HepG2 (cell line): ENCODE measurements at regions not wholly inside any gene's neighbourhood (a gene's known extent, or its start where the extent isn't known, plus 50 kb on each side); places are given as distances from the start of the nearest gene placed in this dataset.

Experiments used
- ATAC-seq: fragments of 200-7000 bp; cut with Tn5 transposase; 3 replicates; pipeline ENCODE4 v1.9.1; 2020; ENCODE audit warnings: mild to moderate bottlenecking, moderate library complexity
- BruUV-seq: library from RNA; stranded (reverse); fragments of 400-500 nt; replicated peaks from 2 replicates; lab custom pipeline; 2021; lab: Mats Ljungman, UMichigan
- CTCF ChIA-PET: fragments of 300-600 bp; formaldehyde crosslinking; extraction: SDS; loops from one replicate; lab custom pipeline; 2021; ENCODE audit warnings: low total read pairs, inconsistent platforms, low intra/inter-chr PET ratio; lab: Yijun Ruan, JAX
- POLR2A ChIA-PET: fragments of 350-600 bp; sonication (Branson Sonifier 250); formaldehyde crosslinking; loops from one replicate; lab custom pipeline; 2020; ENCODE audit warnings: antibody characterized with exemption, inconsistent platforms; lab: Yijun Ruan, JAX
- DNase-seq: peaks from one replicate; pipeline ENCODE4 v3.0.0-alpha.2; 2015; ENCODE audit warnings: low spot score
- FAIRE-seq: peaks from 3 replicates; lab custom pipeline; 2011; peaks lifted over from hg19 to GRCh38; lab: Jason Lieb, UNC
- H2AFZ ChIP-seq: one replicate; pipeline ENCODE4 v1.6.1; 2011; ENCODE audit warnings: low read length, inconsistent platforms
- H3K27ac ChIP-seq: fragments of 300-600 bp; 3 replicates; pipeline ENCODE4 v1.8.0; 2011; ENCODE audit warnings: mixed run types, mild to moderate bottlenecking, mixed read lengths, low read length, inconsistent platforms; ENCODE audit not compliant: insufficient read depth; ENCODE audit errors: extremely low read length
- H3K27me3 ChIP-seq, 2 experiments: fragments of 200-600 bp in 1 of 2; 2 replicates in 1 of 2; 3 replicates in 1 of 2; pipeline versions ENCODE4 v1.6.0 to v1.8.0; 2011; ENCODE audit warnings: low read length in 2 of 2, mild to moderate bottlenecking in 2 of 2, moderate library complexity in 2 of 2, inconsistent platforms in 1 of 2; ENCODE audit not compliant: insufficient read depth in 2 of 2, control insufficient read depth in 1 of 2
- H3K36me3 ChIP-seq, 2 experiments: fragments of 200-600 bp in 1 of 2; replicated peaks in 1 of 2; 2 replicates in 1 of 2; 3 replicates in 1 of 2; pipeline versions ENCODE4 v1.5.1 to v1.8.0; 2011; ENCODE audit warnings: low read length in 2 of 2, inconsistent platforms in 1 of 2; ENCODE audit not compliant: insufficient read depth in 2 of 2, control insufficient read depth in 1 of 2
- H3K4me1 ChIP-seq: 2 replicates; pipeline ENCODE4 v1.5.1; 2012; ENCODE audit warnings: low read length, inconsistent platforms; ENCODE audit not compliant: insufficient read depth
- H3K4me2 ChIP-seq: 2 replicates; pipeline ENCODE4 v1.6.0; 2011; ENCODE audit warnings: low read depth, low read length, inconsistent platforms
- H3K4me3 ChIP-seq, 3 experiments: fragments of 200-600 bp in 1 of 3; sonication (generic), shearing (Covaris generic) in 1 of 3; replicated peaks in 1 of 3; 2 replicates each; pipeline ENCODE4 v1.5.1; 2011 to 2016; ENCODE audit warnings: low read length in 3 of 3, inconsistent platforms in 2 of 3, low read depth in 2 of 3, mild to moderate bottlenecking in 2 of 3, control low read depth in 1 of 3, mixed read lengths in 1 of 3; ENCODE audit not compliant: insufficient read depth in 1 of 3
- H3K79me2 ChIP-seq: one replicate; pipeline ENCODE4 v1.6.1; 2011; ENCODE audit warnings: low read length, inconsistent platforms; ENCODE audit not compliant: insufficient read depth
- H3K9ac ChIP-seq: 2 replicates; pipeline ENCODE4 v1.6.0; 2011; ENCODE audit warnings: mild to moderate bottlenecking, low read depth, low read length, inconsistent platforms; ENCODE audit not compliant: insufficient read depth
- H3K9me3 ChIP-seq: 2 replicates; pipeline ENCODE4 v1.5.1; 2012; ENCODE audit warnings: mild to moderate bottlenecking, low read length
- H4K20me1 ChIP-seq: 2 replicates; pipeline ENCODE4 v1.6.0; 2011; ENCODE audit warnings: inconsistent platforms, mild to moderate bottlenecking, low read length, moderate library complexity; ENCODE audit not compliant: insufficient read depth
- FOXA3 ChIP-seq: IDR thresholded peaks from 2 replicates; pipeline ENCODE4 v1.6.1; 2016; ENCODE audit warnings: missing genetic modification reagents, missing compliant biosample characterization
- PLSCR1 ChIP-seq: sonication (generic); formaldehyde crosslinking; IDR thresholded peaks from 2 replicates; pipeline ENCODE4 v1.5.0; 2020; ENCODE audit warnings: missing genetic modification reagents, mild to moderate bottlenecking, borderline replicate concordance
- RAD51 ChIP-seq: fragments of 450-650 bp; IDR thresholded peaks from 2 replicates; pipeline ENCODE4 v1.6.1; 2016; ENCODE audit warnings: borderline replicate concordance
- SIX1 ChIP-seq: sonication (generic); formaldehyde crosslinking; IDR thresholded peaks from 2 replicates; pipeline ENCODE4 v1.4.0; 2020; ENCODE audit warnings: missing genetic modification reagents, borderline replicate concordance
- TRIM22 ChIP-seq: fragments of 450-650 bp; IDR thresholded peaks from 2 replicates; pipeline ENCODE4 v1.6.1; 2017
- YY1 ChIP-seq: IDR thresholded peaks from 2 replicates; pipeline ENCODE4 v1.6.1; 2011; ENCODE audit warnings: low read length, low read depth, moderate library complexity, mild to moderate bottlenecking; ENCODE audit not compliant: insufficient read depth, insufficient replicate concordance
- ZUFSP ChIP-seq: sonication (generic); formaldehyde crosslinking; IDR thresholded peaks from 2 replicates; pipeline ENCODE4 v1.9.0; 2021; ENCODE audit warnings: missing genetic modification reagents, mild to moderate bottlenecking, borderline replicate concordance
- WGBS: methylation state at CpG from one replicate; pipeline ENCODE4 v1.1.6; 2017; ENCODE audit warnings: low lambda C conversion rate; 5-methylcytosine and 5-hydroxymethylcytosine counted together
- in situ Hi-C: cut with HindIII; loops from 2 replicates; pipeline ENCODE4 v1.10.0; 2017; ENCODE audit warnings: low pct_unique_long_range_greater_than_20kb; ENCODE audit not compliant: extremely low pct_ligation_motif_present
- intact Hi-C: fragments of 100-400 bp; cut with micrococcal nuclease; formaldehyde crosslinking; loops from one replicate; pipeline ENCODE4 v1.10.0; 2022; ENCODE audit not compliant: unreplicated experiment

- TF ChIP-seq ZUFSP (CRISPR knock-in tag), result no peak
- no peak for TF ChIP-seq YY1
Observed at GRCh38 chr6:139438775-139439174, 64.3 kb upstream of the CITED2 start (continued).

- DNase-seq (no peak), ATAC-seq (no peak), FAIRE-seq (no peak)
- Histone ChIP-seq H2AFZ (no peak overlapping the region), H3K4me2 (no peak overlapping the region), H3K36me3 (no peaks in the 10 kb centered on the region), H4K20me1 (no peaks in the 10 kb centered on the region), H3K4me3 (no peak overlapping the region), H3K79me2 (no peaks in the 10 kb centered on the region), H3K9ac (no peak overlapping the region), H3K27ac (no peak overlapping the region), H3K27me3 (peaks cover 0 to 1% of the 10 kb centered on the region in 2 experiments; a peak in 1 of 5 replicates), H3K9me3 (no peaks in the 10 kb centered on the region), H3K4me1 (peaks cover 12% of the 10 kb centered on the region)
- in situ Hi-C loops, result no loop called here
- POLR2A ChIA-PET, result no interaction called here
- intact Hi-C loops, result no loop called here
- CTCF ChIA-PET, result no interaction called here
- TF ChIP-seq RAD51, result no peak
- TF ChIP-seq PLSCR1, result no peak
- no peak for TF ChIP-seq FOXA3
- no peak for TF ChIP-seq TRIM22
- TF ChIP-seq SIX1 (CRISPR knock-in tag), result no peak
- no TSS peak for BruUV-seq
- WGBS, result 69% methylated on average over 3 of the region's 3 CpGs
Observed at GRCh38 chr6:139436957-139437348, 62.5 kb upstream of the CITED2 start.
